ENCODE measurements at regions not wholly inside any gene's neighbourhood (a gene's known extent, or its start where the extent isn't known, plus 50 kb on each side); places are given as distances from the start of the nearest gene placed in this dataset.

DNA sequence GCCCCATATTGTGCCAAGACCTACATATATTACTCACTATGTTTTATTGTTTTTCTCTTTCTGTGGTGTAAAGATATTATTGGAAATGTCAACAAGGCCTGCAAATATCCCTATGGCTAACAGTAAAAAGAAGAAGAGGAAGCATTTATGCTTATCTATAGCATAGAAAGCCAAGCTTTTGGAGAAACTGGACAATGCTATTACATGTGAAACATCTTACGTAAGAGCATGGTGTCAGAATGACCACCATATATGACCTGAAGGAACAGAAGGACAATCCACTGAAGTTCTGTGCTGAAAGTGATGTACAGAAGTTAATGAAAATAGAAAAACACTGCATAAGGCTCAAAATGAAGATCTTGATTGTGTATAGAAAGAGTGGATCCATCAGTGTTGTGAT, 145.2 kb downstream of the KCTD12 start:
- no peak overlapping the region for H3K27ac ChIP-seq (ENCODE audit: insufficient read length, low read depth, low read length)
- H3K27ac Mint-ChIP-seq = no peak overlapping the region; a peak in 1 of 7 replicates
- H3K9ac ChIP-seq (ENCODE audit: extremely low read depth, insufficient read length, low read length) = no peak overlapping the region
- no peaks in the 10 kb centered on the region for H4K20me1 ChIP-seq (ENCODE audit: control insufficient read depth, insufficient read depth, insufficient read length)
- H3K14ac ChIP-seq (ENCODE audit: insufficient read depth, low read length) = no peak overlapping the region
- H4K5ac ChIP-seq (ENCODE audit: insufficient read length, low read depth, low read length) = no peak overlapping the region
- no CpG with 5 or more reads among the region's 1 CpG for WGBS (ENCODE audit: extremely low coverage, insufficient read length, low lambda C conversion rate)
- H3K79me1 ChIP-seq (ENCODE audit: insufficient read depth, low read depth, low read length, poor library complexity, severe bottlenecking) = no peaks in the 10 kb centered on the region
- no peak overlapping the region for H2BK15ac ChIP-seq (ENCODE audit: low read depth, low read length)
- no peaks in the 10 kb centered on the region for H3K27me3 ChIP-seq (ENCODE audit: insufficient read depth, low read length)
- H3K23me2 ChIP-seq (ENCODE audit: insufficient read length, low read depth, low read length, poor library complexity, severe bottlenecking) = no peaks in the 10 kb centered on the region
- H3K9me3 ChIP-seq (ENCODE audit: control insufficient read depth, low read depth, low read length) = no peaks in the 10 kb centered on the region
- peaks cover 0 to 13% of the 10 kb centered on the region in 2 experiments; a peak in 3 of 5 replicates for H3K9me3 Mint-ChIP-seq
- no peaks in the 10 kb centered on the region for H3K4me1 ChIP-seq (ENCODE audit: insufficient read depth, low read length)
- no peak overlapping the region for H2AFZ ChIP-seq (ENCODE audit: low read length)
- no peak overlapping the region for H3K4me3 Mint-ChIP-seq
- no peak overlapping the region for H2BK120ac ChIP-seq (ENCODE audit: low read depth, low read length, poor library complexity, severe bottlenecking)
- H3K79me2 ChIP-seq (ENCODE audit: insufficient read depth, low read length) = no peaks in the 10 kb centered on the region
- peaks cover 9 to 14% of the 10 kb centered on the region in 2 experiments for H3K4me1 Mint-ChIP-seq
- no peak overlapping the region for H2BK20ac ChIP-seq (ENCODE audit: low read depth, low read length, poor library complexity, severe bottlenecking)
- no peak overlapping the region for H3K56ac ChIP-seq (ENCODE audit: insufficient read length, low read depth, low read length)
- no peak overlapping the region for H2BK12ac ChIP-seq (ENCODE audit: insufficient read length, low read depth, low read length)
- no peak overlapping the region for H3T11ph ChIP-seq (ENCODE audit: low read length)
- H4K91ac ChIP-seq (ENCODE audit: insufficient read length, low read depth, low read length) = no peak overlapping the region
- H3K18ac ChIP-seq (ENCODE audit: insufficient read length, low read depth, low read length) = no peak overlapping the region
- no peak overlapping the region for H4K8ac ChIP-seq (replicated peaks; ENCODE audit: insufficient read length, low read depth, low read length)
- TF ChIP-seq, protein P1, sequence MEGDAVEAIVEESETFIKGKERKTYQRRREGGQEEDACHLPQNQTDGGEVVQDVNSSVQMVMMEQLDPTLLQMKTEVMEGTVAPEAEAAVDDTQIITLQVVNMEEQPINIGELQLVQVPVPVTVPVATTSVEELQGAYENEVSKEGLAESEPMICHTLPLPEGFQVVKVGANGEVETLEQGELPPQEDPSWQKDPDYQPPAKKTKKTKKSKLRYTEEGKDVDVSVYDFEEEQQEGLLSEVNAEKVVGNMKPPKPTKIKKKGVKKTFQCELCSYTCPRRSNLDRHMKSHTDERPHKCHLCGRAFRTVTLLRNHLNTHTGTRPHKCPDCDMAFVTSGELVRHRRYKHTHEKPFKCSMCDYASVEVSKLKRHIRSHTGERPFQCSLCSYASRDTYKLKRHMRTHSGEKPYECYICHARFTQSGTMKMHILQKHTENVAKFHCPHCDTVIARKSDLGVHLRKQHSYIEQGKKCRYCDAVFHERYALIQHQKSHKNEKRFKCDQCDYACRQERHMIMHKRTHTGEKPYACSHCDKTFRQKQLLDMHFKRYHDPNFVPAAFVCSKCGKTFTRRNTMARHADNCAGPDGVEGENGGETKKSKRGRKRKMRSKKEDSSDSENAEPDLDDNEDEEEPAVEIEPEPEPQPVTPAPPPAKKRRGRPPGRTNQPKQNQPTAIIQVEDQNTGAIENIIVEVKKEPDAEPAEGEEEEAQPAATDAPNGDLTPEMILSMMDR (conservative IDR thresholded peaks at IDR 0.05) = no peak
- no peak overlapping the region for H3K4me2 ChIP-seq (ENCODE audit: insufficient read depth, insufficient read length, low read length)
- peaks cover 0 to 4% (median 0%) of the 10 kb centered on the region in 3 experiments; a peak in 1 of 7 replicates for H3K36me3 Mint-ChIP-seq (ENCODE audit: insufficient read depth in 1 of 3, low read depth in 3 of 3)
- H2AK5ac ChIP-seq (ENCODE audit: insufficient read length, low read length) = no peak overlapping the region
- no peak for DNase-seq
- H3K4ac ChIP-seq (ENCODE audit: low read depth, low read length) = no peak overlapping the region
- no peak overlapping the region for H3K23ac ChIP-seq (ENCODE audit: insufficient read length, low read depth, low read length)
- H3K27me3 Mint-ChIP-seq (ENCODE audit: low read depth) = no peaks in the 10 kb centered on the region
- H2BK5ac ChIP-seq (ENCODE audit: insufficient read length, low read length) = no peak overlapping the region
